ENCODE measurements at regions not wholly inside any gene's neighbourhood (a gene's known extent, or its start where the extent isn't known, plus 50 kb on each side); places are given as distances from the start of the nearest gene placed in this dataset.
A peak's percentile ranks its signal among the peaks of the same experiment; 100 is the strongest.
"Not testable (repeated sequence)": the region's sequence is repeated elsewhere in the genome, so short reads cannot be mapped to it uniquely, and the experiment has no call there.

DNA sequence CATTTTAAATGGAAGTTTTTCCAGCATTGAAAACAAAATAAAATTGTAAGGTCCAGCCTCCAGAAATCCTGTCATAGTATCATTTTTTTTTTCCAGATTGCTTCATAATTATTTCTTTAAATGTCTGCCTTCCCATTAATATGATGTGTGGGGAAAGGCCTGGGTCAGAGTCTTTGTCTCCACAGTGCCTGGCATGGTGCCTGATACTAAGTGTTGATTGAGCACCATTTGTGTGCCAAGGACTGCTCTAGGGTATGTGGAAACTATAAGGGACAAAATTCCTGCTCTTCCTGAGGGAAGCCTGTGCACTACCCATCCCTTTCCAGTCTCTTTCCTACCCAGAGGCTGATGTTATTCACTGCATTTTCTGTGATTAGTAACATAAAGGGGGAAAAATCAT lies 53.1 kb upstream of the BEND4 start:
- DNase-seq (ENCODE audit: low read depth, low spot score), result no peak

DNA sequence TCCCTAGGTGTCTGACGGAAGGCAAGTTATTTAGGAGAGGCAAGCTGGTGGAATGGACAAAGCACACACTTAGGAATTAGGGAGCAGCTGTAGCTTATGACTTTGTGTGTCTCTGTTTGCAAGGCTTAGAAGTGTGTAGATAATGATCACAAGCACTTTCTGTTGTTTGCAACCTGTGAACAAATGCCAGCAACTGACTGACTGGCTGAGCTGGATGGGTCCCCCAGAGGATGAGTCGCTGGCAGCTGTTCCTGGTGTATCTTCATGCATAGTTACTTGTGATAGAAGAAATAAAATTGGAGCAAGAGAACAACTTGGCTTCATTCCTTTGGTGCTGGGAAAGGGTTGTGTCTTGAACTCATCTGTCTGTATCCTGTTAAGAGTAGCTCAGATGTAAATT lies 64.2 kb upstream of the BEND4 start:
- no peak for DNase-seq (ENCODE audit: low read depth, low spot score)

DNA sequence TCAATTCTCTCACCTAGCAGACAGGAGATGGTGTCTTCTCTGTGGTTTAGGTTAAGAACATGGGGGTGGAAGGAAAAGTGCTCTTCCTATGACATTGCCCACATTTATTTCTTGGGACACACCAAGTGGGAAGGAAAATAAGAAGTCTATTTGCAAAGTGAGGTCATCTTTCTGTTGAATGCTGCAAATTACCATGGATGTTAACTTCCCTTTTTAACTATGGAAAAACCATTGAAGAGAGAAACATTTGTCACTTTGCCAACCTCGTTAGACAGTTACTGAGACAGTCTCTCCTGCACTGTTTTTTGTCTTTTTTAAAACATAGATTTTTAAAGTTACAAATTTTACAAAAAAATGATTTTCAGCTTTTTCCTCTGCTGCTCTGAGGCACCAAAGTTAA lies 72.8 kb upstream of the BEND4 start:
- no peak for DNase-seq (ENCODE audit: low read depth, low spot score)

DNA sequence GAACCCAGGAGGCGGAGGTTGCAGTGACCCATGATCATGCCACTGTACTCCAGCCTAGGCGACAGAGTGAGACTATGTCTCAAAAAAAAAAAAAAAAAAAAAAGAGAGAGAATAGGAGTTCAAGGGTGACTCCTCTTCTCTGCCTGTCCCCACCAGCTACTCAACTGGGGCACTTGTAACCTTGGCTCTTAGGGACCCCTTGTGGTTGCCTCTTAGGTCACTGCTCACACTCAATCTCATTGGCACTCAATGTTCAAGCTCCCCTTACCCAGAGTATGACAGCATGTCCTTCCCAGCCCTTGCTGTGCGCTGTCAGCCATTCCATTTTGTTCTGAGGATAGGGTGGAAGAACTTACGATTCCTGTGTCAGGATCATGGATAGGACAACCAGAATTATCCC lies 82.4 kb upstream of the BEND4 start:
- no peak for DNase-seq (ENCODE audit: low read depth, low spot score)

DNA sequence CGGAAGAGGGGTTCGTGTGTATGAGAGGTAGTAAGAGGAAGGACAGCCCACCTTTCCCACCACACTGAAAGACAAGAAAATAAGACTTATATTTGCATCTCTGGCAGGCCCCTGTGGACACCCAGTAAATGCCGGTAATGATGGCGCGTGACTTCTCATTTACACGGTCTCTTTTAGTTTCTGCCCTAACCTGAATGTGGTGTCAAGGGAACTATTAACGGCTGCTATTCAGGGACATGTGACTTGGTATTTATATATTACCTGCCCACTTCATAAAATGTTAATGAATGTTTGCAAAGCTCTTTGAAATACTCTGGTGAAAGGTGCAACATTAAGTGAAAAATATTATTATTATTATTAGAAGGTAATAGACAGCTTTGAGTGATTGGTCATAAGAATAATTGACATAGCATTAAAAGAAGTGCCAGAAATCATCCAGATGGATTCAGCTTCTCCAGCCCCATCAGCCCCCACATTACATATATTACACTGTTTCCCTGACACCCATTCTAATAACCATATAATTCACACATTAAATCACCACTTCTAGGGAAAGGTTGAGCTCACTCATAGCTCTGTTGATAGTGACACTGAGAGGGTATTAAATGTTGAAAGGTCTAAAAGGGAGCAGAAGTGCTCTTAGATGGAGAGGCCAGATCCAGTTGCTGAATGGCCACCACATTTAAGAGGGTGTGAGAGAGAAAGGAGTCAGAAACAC lies 83.0 kb upstream of the BEND4 start:
- no peak for DNase-seq (ENCODE audit: low read depth, low spot score)

DNA sequence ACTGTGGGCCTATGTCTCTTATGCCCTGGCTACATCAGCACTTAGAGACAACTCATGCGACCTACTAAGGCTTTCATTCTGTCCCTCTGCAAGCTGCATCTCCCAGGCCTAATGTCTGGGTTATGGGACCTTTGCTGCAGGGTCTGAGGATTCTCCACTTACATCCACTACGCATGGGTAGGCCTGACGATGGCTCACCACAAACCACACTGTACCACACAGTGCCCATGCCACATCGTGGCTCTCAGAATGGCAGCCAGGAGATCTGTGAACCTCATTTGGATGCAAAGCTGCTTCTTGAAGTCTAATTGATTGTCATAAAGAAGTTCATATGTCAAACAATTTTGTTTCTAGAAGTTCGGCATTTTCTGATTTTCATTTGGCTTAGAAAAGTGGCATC lies 84.6 kb upstream of the BEND4 start:
- no peak for DNase-seq (ENCODE audit: low read depth, low spot score)

DNA sequence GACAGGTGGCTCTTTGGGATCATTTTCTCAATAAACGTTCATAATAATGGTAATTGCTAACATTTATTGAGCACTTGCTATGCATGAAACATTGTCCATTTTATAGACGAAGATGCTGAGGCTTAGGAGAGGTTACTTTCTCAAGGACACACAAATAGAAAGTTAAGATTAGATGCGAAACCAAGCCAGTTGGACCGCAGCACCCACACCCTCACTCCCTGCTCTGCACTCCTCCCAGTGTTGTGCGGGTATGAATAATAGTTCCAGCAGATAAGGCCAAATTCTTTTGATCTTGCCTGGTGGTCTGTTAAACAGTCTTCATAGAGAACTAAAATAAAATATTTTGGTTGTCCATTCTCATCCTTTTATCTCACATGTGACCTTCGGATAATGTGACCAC lies 85.0 kb upstream of the BEND4 start:
- DNase-seq (ENCODE audit: low read depth, low spot score), result no peak

DNA sequence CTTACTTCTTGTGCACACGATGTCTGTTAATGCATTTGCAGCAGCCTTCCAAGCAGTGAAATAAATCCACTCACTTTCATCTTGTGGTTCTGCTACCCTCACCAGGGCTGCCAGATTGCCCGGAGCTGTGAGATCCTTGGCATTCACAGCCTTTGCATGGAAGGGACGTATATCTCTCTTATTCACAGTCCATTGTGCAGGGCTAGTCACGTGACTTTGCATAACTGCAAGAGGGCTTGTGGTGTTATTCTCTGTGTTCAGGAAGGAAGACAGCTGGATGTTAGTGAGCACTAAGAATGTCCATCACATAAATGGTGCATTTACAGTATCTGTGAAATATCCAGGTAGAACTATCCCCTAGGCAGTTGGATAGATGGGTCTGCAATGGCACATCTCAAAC lies 96.5 kb upstream of the BEND4 start:
- no peak for DNase-seq (ENCODE audit: low read depth, low spot score)

DNA sequence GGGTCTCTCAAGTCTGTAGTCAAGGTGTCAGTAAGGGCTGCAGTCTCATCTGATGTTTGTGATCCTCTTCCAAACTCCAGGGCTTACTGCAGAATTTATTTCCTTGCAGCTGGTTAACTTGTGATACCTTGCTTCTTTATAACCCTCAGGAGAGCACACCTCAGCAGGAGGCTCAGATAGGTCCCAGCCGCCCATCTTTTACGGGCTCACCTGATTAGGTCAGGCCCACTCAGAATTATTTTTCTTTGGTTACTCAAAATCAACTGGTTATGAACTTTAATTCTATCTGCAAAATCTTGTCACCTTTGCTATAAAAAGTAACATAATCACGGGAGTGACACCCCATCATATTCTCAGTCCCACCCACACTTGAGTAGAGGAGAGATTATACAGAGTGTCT lies 99.9 kb upstream of the BEND4 start:
- DNase-seq (ENCODE audit: low read depth, low spot score), result no peak

DNA sequence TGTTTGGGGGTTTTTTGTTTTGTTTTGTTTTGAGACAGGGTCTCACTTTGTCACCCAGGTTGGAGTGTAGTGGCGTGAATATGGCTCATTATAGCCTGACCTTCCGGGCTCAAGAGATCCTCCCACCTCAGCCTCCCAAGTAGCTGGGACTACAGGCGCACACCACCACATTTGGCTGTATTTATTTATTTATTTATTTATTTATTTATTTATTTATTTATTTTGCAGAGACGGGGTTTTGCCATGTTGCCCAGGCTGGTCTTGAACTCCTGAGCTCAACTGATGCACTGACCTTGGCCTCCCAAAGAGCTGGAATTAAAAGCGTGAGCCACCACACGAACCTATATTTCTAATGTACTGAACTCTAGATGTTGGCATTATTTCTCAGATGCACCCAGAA lies 105.2 kb upstream of the BEND4 start:
- not testable (repeated sequence) for DNase-seq (ENCODE audit: low read depth, low spot score)

DNA sequence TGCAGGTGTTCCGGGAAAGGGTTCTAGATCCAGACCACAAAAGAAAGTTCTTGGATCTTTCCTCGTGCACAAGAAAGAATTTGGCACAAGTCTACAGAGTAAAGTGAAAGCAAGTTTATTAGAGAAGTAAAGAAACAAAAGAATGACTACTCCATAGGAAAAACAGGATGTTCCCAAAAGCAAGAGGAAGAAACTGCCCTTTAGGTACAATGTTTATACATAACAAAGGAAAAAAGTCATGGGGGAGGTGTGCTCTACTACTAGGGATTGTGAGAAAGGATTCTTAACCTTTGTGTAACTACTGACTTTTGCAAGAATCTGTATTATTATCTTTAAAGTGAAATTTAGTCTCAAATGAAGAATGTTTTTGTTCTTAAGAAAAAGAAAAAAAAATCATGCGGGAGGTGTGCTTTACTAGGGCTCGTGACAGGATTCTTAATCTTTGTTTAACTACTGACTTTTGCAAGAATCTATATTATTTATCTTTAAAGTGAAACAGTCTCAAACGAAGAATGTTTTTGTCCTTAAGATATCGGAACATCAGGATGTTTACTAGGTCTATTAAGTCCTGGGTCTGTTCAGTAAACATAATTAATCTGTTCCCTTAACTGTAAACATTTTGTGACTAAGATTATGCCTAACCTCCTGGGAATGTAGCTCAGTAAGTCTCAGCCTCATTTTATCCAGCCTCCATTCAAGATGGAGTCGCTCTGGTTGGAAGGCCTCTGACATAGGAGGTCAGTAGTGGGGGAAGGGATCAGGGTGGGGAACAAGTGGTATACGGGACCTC lies 110.4 kb upstream of the BEND4 start:
- DNase-seq (ENCODE audit: low read depth, low spot score), result no peak

DNA sequence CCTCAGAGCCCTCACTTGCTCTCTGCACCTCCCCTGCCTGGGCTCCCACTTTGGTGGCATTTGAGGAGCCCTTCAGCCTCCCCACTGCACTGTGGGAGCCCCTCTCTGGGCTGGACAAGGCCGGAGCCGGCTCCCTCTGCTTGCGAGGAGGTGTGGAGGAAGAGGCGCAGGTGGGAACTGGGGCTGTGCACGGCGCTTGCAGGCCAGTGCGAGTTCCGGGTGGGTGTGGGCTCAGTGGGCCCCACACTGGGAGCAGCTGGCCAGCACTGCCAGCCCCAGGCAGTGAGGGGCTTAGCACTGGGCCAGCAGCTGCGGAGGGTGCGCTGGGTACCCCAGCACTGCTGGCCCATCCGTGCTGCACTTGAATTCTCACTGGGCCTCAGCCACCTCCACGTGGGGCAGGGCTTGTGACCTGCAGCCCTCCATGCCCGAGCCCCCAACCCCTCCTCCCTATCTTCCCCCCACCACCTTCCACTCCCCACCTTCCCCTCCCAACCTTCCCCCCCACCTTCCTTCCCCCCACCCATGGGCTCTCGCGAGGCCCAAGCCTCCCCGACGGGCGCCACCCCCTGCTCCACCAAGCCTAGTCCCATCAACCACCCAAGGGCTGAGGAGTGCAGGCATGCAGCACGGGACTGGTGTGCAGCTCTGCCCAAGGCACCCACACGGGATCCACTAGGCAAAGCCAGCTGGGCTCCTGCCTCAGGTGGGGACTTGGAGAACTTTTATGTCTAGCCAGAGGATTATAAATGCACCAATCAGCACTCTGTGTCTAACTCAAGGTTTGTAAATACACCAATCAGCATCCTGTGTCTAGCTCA lies 113.5 kb upstream of the BEND4 start:
- no peak for DNase-seq (ENCODE audit: low read depth, low spot score)

DNA sequence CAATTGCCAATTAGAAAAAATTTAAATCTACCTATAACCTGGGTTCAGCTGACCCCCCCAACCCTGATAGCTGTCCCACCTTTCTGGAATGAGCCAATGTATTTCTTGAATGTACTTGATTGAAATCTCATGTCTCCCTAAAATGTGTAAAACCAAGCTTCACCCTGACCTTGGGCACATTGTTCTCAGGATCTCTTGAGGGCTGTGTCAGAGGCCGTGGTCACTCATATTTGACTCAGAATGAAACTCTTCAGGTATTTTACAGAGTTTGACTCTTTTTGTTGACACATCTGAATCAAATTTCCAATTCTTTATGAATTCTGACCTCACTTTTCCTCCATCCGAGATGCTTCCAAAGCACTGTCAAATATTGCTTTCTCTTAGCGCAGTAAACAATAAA lies 115.3 kb upstream of the BEND4 start:
- no peak for DNase-seq (ENCODE audit: low read depth, low spot score)

DNA sequence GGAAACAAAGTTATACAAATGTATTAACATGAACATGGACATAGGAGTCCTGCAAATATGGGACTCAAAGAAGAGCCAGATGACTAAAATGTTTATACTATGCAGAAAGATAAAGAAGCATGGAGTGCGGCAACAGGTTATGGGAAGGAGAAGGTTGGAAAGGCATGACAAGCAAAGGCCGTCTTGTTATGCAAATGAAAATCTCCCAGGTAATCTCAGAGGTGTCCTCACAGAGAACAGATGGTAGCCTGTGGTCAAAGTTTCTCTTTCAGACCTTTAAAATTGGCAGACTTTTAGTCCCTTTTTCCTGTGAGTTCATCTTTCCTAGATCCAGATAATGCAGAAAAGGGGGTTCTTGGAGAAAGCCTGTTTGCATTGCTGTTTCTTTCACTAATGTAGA lies 116.4 kb upstream of the BEND4 start:
- DNase-seq (ENCODE audit: low read depth, low spot score), result no peak

DNA sequence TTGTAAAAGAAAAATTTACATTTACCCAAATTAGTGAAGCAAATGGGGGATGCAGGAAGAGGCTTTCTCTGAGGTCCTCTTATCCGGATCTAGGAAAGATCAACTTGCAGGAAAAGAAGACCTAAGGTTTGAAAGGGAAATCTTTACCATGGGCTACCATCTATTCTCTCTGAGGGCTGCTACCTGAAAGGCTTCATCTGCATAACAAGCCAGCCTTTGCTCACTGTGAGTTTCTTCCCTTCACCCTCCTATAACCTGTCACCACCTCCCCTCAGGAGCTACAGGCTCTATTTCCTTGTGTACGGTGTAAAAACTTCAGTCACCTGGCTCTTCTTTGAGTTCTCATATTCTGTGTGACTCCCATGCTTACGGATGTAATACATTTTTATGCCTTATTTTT lies 118.6 kb upstream of the BEND4 start:
- no peak for DNase-seq (ENCODE audit: low read depth, low spot score)

DNA sequence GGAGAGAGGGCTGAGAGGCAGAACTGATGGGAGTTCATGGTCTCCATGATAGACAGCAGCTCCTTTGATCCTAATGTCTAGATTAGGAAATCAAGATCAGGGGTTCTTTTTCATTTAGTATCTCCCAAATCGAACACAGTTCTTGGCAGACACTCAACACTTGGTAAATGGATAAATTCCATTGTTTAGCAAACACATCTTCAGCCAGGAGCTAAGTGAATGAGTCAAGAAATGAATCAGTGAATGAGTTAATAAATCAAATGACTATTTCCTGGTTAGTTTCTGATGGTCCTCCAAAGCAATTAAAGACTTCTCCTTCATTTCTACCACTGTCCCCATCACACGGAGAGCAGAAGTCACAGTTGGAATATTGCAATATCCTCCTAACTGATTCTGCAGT lies 120.0 kb upstream of the SHISA3 start:
- DNase-seq (ENCODE audit: low read depth, low spot score), result no peak

DNA sequence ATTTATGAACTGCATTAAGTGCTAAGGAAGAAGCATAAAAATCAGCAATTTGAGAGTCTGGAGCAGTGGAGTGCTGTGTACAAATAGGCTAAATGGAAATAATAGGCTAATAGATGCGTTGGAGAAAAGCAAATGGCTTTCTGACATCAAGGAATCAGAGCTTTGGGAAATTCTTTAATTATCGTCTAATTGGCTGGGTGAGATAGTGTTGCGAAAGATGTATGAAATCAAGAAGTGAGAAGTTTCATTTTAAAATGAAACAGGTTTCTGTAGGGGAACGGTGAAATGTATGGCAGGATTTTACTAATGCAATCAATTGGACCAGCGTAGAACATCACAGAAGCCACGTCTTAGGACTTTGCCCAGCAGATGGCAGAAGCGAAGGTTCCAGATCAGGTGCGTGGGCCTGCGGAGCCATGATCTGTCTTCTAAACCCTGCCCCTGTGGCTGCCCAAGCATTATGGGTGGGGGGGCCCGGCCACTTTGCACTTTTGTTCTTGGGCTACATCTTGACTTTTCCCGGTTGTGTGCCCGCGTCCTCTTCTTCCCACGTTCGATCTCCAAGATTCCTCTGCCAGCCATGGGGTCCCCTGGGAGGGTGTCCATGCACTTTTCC lies 118.5 kb upstream of the SHISA3 start:
- DNase-seq (ENCODE audit: low read depth, low spot score), result no peak

DNA sequence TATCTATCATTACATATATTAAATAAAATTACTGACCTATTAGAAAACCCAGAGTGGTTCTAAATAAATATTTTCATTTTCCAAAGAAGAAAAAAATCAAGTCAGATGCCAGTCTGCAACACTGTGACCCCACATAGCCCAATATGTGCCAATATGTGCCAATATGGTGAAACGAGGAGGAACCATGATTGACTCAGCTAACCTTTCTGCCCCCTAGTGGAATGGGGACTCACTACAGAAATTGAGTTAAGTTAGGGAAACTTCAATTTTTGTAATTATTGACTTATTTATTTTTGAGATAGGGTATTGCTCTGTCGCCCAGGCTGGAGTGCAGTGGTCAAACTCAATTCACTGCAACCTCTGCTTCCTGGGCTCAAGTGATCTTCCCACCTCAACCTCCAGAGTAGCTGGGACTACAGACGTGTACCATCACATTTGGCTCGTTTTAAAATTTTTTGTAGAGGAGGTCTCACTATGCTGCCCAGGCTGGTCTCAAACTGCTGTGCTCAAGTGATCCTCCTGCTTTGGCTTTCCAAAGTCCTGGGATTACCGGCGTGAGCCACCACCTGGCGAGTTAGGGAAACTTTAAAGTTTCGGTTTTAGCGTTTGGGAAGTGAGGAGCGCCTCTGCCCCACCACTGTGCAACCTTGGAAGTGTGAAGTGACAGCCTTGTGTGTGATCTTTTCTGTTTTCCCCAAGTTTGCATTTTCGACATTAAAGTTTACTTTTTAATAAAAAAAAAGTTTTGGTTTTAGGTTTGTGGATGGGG lies 116.8 kb upstream of the SHISA3 start:
- DNase-seq (ENCODE audit: low read depth, low spot score), result no peak

DNA sequence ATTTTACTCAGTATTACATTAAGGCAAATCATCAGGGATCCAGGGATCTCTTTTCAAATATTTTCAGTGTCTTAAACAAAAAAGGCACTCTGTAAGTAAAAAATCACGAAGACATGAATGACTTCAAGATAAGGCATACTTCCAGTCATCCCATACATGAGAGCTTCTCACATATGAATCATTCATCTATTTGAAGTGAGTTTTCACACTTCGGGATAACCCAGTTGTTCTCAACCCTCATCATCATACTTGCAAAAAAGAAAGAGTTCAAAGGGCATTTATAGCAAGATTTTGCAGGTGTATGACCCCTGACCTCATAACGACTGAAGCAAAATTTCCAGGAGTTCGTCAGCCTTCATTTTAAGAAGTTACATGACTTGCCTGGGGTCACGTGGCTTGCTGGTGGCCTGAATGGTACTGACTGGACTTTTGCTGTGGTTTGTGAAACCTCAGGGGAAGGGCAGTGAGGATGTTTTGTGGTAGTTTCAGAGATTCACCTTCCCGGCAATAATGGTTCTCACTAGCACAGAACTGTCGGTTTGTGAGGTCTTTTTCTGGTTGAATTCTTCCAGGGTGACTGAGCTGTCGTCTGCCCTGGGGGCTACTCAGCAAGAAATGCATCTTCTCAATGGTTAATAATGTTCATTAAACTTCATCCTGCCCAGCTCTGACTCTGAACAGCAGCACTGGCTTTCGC lies 115.8 kb upstream of the SHISA3 start:
- no peak for DNase-seq (ENCODE audit: low read depth, low spot score)

DNA sequence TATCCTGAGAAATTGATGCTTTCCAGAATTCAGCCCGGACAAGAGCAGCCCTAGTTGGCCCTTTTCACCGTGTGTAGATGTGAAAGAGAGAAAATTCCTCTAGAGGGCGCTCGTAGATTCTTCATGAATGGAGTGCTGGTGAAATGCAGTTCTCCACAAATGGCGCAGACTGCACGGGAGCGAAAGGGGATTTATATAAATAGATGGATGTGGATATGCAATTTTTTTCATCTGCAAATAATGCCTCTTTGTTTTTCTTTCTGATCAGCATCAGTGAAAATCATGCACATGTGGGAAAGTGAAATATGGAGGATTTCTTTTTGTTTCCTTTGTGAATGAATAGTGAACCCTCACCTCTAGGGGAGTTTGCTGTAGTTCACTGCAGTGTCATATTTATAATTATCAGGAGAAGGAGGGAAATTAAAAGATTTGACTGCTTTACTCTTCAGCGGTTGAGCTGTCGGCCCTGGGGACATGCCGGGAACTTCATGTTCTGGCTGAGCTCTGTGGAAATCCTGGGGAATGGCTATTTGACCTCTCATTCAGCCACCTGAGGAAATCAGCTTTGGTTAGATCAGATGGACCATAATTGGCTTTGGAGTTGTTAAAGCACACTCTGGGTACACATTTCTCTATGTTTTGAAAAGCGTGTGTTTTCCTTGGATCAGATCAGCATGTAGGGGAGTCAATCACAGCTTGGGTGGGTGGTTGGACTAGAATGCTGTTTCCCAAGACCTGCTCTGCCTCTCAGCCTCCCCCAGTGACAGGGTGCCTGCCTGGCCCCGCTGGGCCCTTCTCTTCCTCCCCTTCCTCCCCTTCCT lies 115.0 kb upstream of the SHISA3 start:
- DNase-seq (ENCODE audit: low read depth, low spot score), result peak; percentile 22

All from brain pericyte (primary cell).